ENCODE measurements at regions not wholly inside any gene's neighbourhood (a gene's known extent, or its start where the extent isn't known, plus 50 kb on each side); places are given as distances from the start of the nearest gene placed in this dataset.

DNA sequence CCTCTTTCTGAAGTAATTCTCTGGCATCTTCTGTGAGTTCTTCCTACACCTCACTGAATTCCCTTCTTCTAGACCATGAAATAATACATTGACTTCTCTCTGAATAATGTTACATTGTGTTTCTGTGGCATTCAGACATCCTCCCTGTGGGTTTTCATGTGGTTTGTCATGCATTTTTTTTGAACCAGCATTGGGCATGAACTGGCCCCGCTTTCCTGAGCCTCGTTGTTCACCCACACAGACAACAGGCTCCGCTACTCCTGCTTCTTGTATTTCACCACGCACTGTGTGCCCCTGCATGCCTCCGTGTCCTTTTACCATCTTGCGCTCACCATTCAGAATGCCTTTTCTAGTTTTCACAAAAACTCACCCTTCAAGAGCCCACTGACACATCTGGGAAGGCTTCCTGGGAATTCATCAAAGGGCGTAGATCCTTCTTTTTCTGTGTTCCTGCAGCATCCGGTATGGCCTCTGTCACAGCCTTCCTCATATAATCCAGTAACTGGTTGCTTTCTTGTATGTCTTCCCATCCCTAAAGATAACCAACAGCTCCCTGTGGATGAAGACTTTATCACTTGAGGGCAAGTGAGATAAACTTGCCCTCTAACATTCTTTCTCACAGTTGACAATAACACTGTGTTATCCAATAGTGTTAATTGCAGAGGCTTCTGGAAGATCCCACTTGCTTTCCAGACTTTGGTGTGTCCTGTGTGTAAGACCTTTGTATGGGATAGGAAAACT, 51.5 kb upstream of the ADAMTSL1 start:
- no TSS peak for BruUV-seq (replicated peaks)
- Histone ChIP-seq H3K27ac (ENCODE audit: low read depth, low read length) (no peak overlapping the region), H3K9me2 (ENCODE audit: insufficient read depth) (no peaks in the 10 kb centered on the region), H3K4me1 (ENCODE audit: control insufficient read depth in 1 of 2, insufficient read depth in 2 of 2, low read length in 2 of 2) (no peaks in the 10 kb centered on the region), H3K9me3 (ENCODE audit: control insufficient read depth in 1 of 2, insufficient read depth in 1 of 2, low read depth in 1 of 2, low read length in 2 of 2) (no peaks in the 10 kb centered on the region), H3K4me2 (ENCODE audit: low read length) (no peak overlapping the region), H4K20me1 (ENCODE audit: insufficient read depth) (no peaks in the 10 kb centered on the region), H3K27me3 (ENCODE audit: insufficient read depth, low read length) (no peaks in the 10 kb centered on the region), H3K79me2 (ENCODE audit: insufficient read depth, low read length) (no peaks in the 10 kb centered on the region), H3K9ac (ENCODE audit: low read length) (no peak overlapping the region), H3K36me3 (ENCODE audit: control insufficient read depth in 1 of 2, insufficient read depth in 2 of 2, low read length in 2 of 2) (no peaks in the 10 kb centered on the region), H2AFZ (ENCODE audit: low read depth, low read length, poor library complexity, severe bottlenecking) (no peak overlapping the region), H3K4me3 (replicated peaks in 1 of 2; ENCODE audit: low read depth in 1 of 2, low read length in 2 of 2) (no peak overlapping the region)
- ChIA-PET CTCF (no interaction called here), POLR2A (no interaction called here), RAD21 (ENCODE audit: low non-redundant PET in 1 of 2, low total read pairs in 2 of 2, uncharacterized antibody in 2 of 2, unreplicated experiment in 2 of 2) (no interaction called here)
- DNase-seq (ENCODE audit: low read depth, low spot score), result no peak
- intact Hi-C loops (cut with micrococcal nuclease), result no loop called here
- TF ChIP-seq JUND (IDR thresholded peaks at IDR 0.05), result no peak
- ATAC-seq, result no peak

DNA sequence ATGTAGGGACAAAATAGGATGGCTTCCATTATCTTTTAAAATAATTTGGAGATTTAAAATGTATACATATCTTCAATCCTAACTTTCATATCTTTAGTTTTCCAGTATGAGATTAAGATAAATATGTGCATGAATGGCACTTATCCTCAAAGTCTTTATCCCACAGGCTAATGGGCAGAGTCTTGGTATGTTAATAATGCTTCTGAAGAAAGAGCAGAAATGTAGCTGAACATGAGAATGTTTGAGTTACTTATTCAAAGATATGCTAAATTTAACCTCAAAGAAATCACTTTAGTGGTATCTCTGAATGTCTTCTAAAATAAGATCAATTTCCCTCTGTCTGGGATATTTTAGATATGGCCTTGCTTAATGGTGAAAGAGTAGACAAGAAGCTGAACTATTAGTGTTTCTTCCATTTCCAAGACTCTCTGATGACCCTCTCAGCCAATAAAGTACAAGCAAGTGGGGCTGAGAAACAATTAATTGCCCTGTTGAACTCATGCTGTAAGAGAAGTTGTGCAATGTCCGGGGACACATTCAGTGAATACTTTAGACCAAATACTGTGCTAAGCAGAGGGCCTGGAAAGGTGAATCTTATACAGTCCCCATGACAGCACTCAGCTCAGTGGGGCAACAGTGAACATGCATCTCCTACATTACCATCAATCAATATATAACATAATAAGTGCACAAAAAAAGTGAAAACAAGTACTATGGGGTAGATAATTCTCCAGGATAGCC, 50.0 kb upstream of the ADAMTSL1 start:
- no peaks in the 10 kb centered on the region for H3K27me3 ChIP-seq (ENCODE audit: insufficient read depth, low read length)
- ChIA-PET CTCF (no interaction called here), POLR2A (no interaction called here), RAD21 (ENCODE audit: low non-redundant PET in 1 of 2, low total read pairs in 2 of 2, uncharacterized antibody in 2 of 2, unreplicated experiment in 2 of 2) (no interaction called here)
- no peaks in the 10 kb centered on the region for H3K9me2 ChIP-seq (ENCODE audit: insufficient read depth)
- H3K9ac ChIP-seq (ENCODE audit: low read length), result no peak overlapping the region
- H3K79me2 ChIP-seq (ENCODE audit: insufficient read depth, low read length), result no peaks in the 10 kb centered on the region
- no peak overlapping the region for H3K4me2 ChIP-seq (ENCODE audit: low read length)
- intact Hi-C loops (cut with micrococcal nuclease), result no loop called here
- ATAC-seq (no peak), DNase-seq (ENCODE audit: low read depth, low spot score) (no peak)
- no peak overlapping the region for H3K27ac ChIP-seq (ENCODE audit: low read depth, low read length)
- H3K36me3 ChIP-seq (ENCODE audit: control insufficient read depth in 1 of 2, insufficient read depth in 2 of 2, low read length in 2 of 2), result no peaks in the 10 kb centered on the region
- H3K4me1 ChIP-seq (ENCODE audit: control insufficient read depth in 1 of 2, insufficient read depth in 2 of 2, low read length in 2 of 2), result no peaks in the 10 kb centered on the region
- no peak overlapping the region for H2AFZ ChIP-seq (ENCODE audit: low read depth, low read length, poor library complexity, severe bottlenecking)
- H3K4me3 ChIP-seq (replicated peaks in 1 of 2; ENCODE audit: low read depth in 1 of 2, low read length in 2 of 2), result no peak overlapping the region
- BruUV-seq (replicated peaks), result no TSS peak
- no peaks in the 10 kb centered on the region for H3K9me3 ChIP-seq (ENCODE audit: control insufficient read depth in 1 of 2, insufficient read depth in 1 of 2, low read depth in 1 of 2, low read length in 2 of 2)
- H4K20me1 ChIP-seq (ENCODE audit: insufficient read depth), result no peaks in the 10 kb centered on the region
- TF ChIP-seq EGR1 (IDR thresholded peaks at IDR 0.05; ENCODE audit: low read depth) (no peak), ZNF274 (IDR thresholded peaks at IDR 0.05; ENCODE audit: low read depth, low read length) (no peak), POLR2AphosphoS5 (IDR thresholded peaks at IDR 0.05; ENCODE audit: low read depth, low read length) (no peak), EZH2 (IDR thresholded peaks at IDR 0.05) (no peak), RAD21 (IDR thresholded peaks at IDR 0.05; ENCODE audit: low read depth) (no peak), EZH2phosphoT487 (IDR thresholded peaks at IDR 0.05; ENCODE audit: borderline replicate concordance) (no peak), SP1 (IDR thresholded peaks at IDR 0.05; ENCODE audit: low read depth) (no peak), FOSL1 (IDR thresholded peaks at IDR 0.05; ENCODE audit: low read depth) (no peak), POLR2A (IDR thresholded peaks at IDR 0.05; ENCODE audit: borderline replicate concordance, extremely low read depth, insufficient read depth, insufficient read length) (no peak), YY1 (IDR thresholded peaks at IDR 0.05; ENCODE audit: extremely low read depth, insufficient replicate concordance, low read depth, low read length) (no peak)
- TF ChIP-seq, protein P1, sequence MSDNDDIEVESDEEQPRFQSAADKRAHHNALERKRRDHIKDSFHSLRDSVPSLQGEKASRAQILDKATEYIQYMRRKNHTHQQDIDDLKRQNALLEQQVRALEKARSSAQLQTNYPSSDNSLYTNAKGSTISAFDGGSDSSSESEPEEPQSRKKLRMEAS (IDR thresholded peaks at IDR 0.05), result no peak
- TF ChIP-seq, protein P2, sequence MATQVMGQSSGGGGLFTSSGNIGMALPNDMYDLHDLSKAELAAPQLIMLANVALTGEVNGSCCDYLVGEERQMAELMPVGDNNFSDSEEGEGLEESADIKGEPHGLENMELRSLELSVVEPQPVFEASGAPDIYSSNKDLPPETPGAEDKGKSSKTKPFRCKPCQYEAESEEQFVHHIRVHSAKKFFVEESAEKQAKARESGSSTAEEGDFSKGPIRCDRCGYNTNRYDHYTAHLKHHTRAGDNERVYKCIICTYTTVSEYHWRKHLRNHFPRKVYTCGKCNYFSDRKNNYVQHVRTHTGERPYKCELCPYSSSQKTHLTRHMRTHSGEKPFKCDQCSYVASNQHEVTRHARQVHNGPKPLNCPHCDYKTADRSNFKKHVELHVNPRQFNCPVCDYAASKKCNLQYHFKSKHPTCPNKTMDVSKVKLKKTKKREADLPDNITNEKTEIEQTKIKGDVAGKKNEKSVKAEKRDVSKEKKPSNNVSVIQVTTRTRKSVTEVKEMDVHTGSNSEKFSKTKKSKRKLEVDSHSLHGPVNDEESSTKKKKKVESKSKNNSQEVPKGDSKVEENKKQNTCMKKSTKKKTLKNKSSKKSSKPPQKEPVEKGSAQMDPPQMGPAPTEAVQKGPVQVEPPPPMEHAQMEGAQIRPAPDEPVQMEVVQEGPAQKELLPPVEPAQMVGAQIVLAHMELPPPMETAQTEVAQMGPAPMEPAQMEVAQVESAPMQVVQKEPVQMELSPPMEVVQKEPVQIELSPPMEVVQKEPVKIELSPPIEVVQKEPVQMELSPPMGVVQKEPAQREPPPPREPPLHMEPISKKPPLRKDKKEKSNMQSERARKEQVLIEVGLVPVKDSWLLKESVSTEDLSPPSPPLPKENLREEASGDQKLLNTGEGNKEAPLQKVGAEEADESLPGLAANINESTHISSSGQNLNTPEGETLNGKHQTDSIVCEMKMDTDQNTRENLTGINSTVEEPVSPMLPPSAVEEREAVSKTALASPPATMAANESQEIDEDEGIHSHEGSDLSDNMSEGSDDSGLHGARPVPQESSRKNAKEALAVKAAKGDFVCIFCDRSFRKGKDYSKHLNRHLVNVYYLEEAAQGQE (IDR thresholded peaks at IDR 0.05; ENCODE audit: low read depth), result no peak
- TF ChIP-seq, protein P3, sequence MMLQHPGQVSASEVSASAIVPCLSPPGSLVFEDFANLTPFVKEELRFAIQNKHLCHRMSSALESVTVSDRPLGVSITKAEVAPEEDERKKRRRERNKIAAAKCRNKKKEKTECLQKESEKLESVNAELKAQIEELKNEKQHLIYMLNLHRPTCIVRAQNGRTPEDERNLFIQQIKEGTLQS (IDR thresholded peaks at IDR 0.05), result no peak
